HepG2 (cell line): ENCODE measurements at regions not wholly inside any gene's neighbourhood (a gene's known extent, or its start where the extent isn't known, plus 50 kb on each side); places are given as distances from the start of the nearest gene placed in this dataset.

Source experiments
- ATF3 ChIP-seq: sonication (generic); formaldehyde crosslinking; IDR thresholded peaks from 2 replicates; pipeline ENCODE4 v1.4.0; 2020; ENCODE audit warnings: missing genetic modification reagents
- ETV6 ChIP-seq: sonication (generic); formaldehyde crosslinking; conservative IDR thresholded peaks from 2 replicates; pipeline ENCODE4 v1.4.0; 2020; ENCODE audit warnings: missing genetic modification reagents
- GATAD1 ChIP-seq: IDR thresholded peaks from 2 replicates; pipeline ENCODE4 v1.6.1; 2016; ENCODE audit warnings: missing genetic modification reagents, missing compliant biosample characterization
- KAT7 ChIP-seq: IDR thresholded peaks from 2 replicates; pipeline ENCODE4 v1.6.1; 2018; ENCODE audit warnings: borderline replicate concordance, missing compliant biosample characterization
- LBX2 ChIP-seq: sonication (generic); formaldehyde crosslinking; IDR thresholded peaks from 2 replicates; pipeline ENCODE4 v1.5.0; 2020; ENCODE audit warnings: missing genetic modification reagents, mild to moderate bottlenecking, borderline replicate concordance
- MBNL3 ChIP-seq: fragments of 250-450 bp; sonication (Bioruptor Pico); conservative IDR thresholded peaks from 2 replicates; pipeline ENCODE4 v1.8.0; 2022; ENCODE audit warnings: mild to moderate bottlenecking, inconsistent platforms
- MZF1 ChIP-seq: sonication (generic); formaldehyde crosslinking; IDR thresholded peaks from 2 replicates; pipeline ENCODE4 v1.8.1; 2023; ENCODE audit warnings: mild to moderate bottlenecking, missing genetic modification reagents, borderline replicate concordance
- NFKBIZ ChIP-seq: IDR thresholded peaks from 2 replicates; pipeline ENCODE4 v1.6.1; 2018; ENCODE audit warnings: missing genetic modification reagents, missing compliant biosample characterization
- NPAS2 ChIP-seq: sonication (generic); formaldehyde crosslinking; IDR thresholded peaks from 2 replicates; pipeline ENCODE4 v1.8.0; 2022; ENCODE audit warnings: mild to moderate bottlenecking, missing genetic modification reagents, borderline replicate concordance
- NR2C2 ChIP-seq: sonication (generic); formaldehyde crosslinking; IDR thresholded peaks from 2 replicates; pipeline ENCODE4 v1.4.0; 2020; ENCODE audit warnings: missing genetic modification reagents, mild to moderate bottlenecking, moderate library complexity, borderline replicate concordance
- REXO4 ChIP-seq: sonication (generic); formaldehyde crosslinking; IDR thresholded peaks from 2 replicates; pipeline ENCODE4 v1.8.0; 2022; ENCODE audit warnings: missing genetic modification reagents, mild to moderate bottlenecking, borderline replicate concordance
- SPEN ChIP-seq: sonication (generic); formaldehyde crosslinking; IDR thresholded peaks from 2 replicates; pipeline ENCODE4 v1.5.1; 2020; ENCODE audit warnings: low read depth, mild to moderate bottlenecking, missing genetic modification reagents
- TMF1 ChIP-seq: sonication (generic); formaldehyde crosslinking; IDR thresholded peaks from 2 replicates; pipeline ENCODE4 v1.8.1; 2022; ENCODE audit warnings: low read depth, missing genetic modification reagents
- ZBTB7B ChIP-seq: sonication (generic); formaldehyde crosslinking; IDR thresholded peaks from 2 replicates; pipeline ENCODE4 v1.4.0; 2020; ENCODE audit warnings: missing genetic modification reagents
- ZFP41 ChIP-seq: sonication (generic); formaldehyde crosslinking; IDR thresholded peaks from 2 replicates; pipeline ENCODE4 v1.4.0; 2020; ENCODE audit warnings: mild to moderate bottlenecking, missing genetic modification reagents, borderline replicate concordance
- ZMYM2 ChIP-seq: sonication (generic); formaldehyde crosslinking; IDR thresholded peaks from 2 replicates; pipeline ENCODE4 v1.8.0; 2022; ENCODE audit warnings: mild to moderate bottlenecking, missing genetic modification reagents
- ZNF549 ChIP-seq: sonication (generic); formaldehyde crosslinking; IDR thresholded peaks from 2 replicates; pipeline ENCODE4 v1.5.0; 2020; ENCODE audit warnings: missing genetic modification reagents
- ZNF558 ChIP-seq: sonication (generic); formaldehyde crosslinking; IDR thresholded peaks from 2 replicates; pipeline ENCODE4 v1.9.0; 2022; ENCODE audit warnings: mild to moderate bottlenecking, missing genetic modification reagents, borderline replicate concordance
- ZNF570 ChIP-seq: sonication (generic); formaldehyde crosslinking; IDR thresholded peaks from 2 replicates; pipeline ENCODE4 v1.4.0; 2020; ENCODE audit warnings: mild to moderate bottlenecking, missing genetic modification reagents, borderline replicate concordance
- ZNF720 ChIP-seq: sonication (generic); formaldehyde crosslinking; IDR thresholded peaks from 2 replicates; pipeline ENCODE4 v1.4.0; 2020; ENCODE audit warnings: missing genetic modification reagents
- TF ChIP-seq, protein P1 (sequence below): sonication (generic); formaldehyde crosslinking; IDR thresholded peaks from 2 replicates; pipeline ENCODE4 v1.5.0; 2020; ENCODE audit warnings: mild to moderate bottlenecking, missing genetic modification reagents
- TF ChIP-seq, protein P2 (sequence below): IDR thresholded peaks from 2 replicates; pipeline ENCODE4 v1.6.1; 2016
- TF ChIP-seq, protein P3 (sequence below): IDR thresholded peaks from 2 replicates; pipeline ENCODE4 v1.6.1; 2012; ENCODE audit warnings: low read depth, low read length, improper control_type of control experiment
- TF ChIP-seq, protein P4 (sequence below): sonication (generic); formaldehyde crosslinking; IDR thresholded peaks from 2 replicates; pipeline ENCODE4 v1.4.0; 2020; ENCODE audit warnings: mild to moderate bottlenecking, missing genetic modification reagents

DNA sequence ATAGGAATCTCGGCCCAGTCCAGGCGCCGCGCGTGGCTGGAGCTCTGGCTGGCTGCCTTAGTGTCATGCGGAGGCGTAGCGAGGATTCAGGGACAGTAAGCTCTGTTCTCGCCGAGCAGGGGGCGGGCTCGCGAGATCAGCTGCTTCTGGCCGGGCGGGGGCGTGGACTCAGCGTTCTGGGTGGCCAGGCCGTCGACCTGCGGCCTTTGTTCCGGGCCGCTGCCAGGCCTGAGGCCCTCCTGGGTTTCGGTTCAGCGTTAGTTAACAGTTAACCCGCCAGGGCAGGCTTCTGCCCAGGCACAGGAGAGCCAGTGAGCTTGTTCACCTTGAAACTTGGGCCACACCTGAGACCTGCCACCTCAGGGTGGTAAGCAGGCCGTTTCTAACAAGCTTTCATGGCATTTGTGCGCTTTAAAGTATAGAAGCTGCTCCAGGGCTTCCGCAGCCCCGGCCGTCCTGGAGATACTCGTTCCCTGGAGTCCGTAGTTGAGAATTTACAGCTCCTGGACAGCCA is 332.2 kb upstream of the SGCG start (continued):
- TF ChIP-seq SPEN (CRISPR knock-in tag) (peak; percentile 91; the same call in 1 of the 2 replicates), ATF3 (CRISPR knock-in tag) (no peak), ZBTB7B (CRISPR knock-in tag) (no peak), ETV6 (CRISPR knock-in tag) (no peak), ZNF570 (no peak), ZNF549 (CRISPR knock-in tag) (no peak), MZF1 (no peak), GATAD1 (CRISPR knock-in tag) (no peak), TMF1 (no peak), NPAS2 (CRISPR knock-in tag) (no peak), NR2C2 (no peak), ZMYM2 (no peak), LBX2 (CRISPR knock-in tag) (no peak), MBNL3 (no peak), ZFP41 (no peak), NFKBIZ (CRISPR knock-in tag) (no peak), REXO4 (no peak), ZNF720 (no peak), KAT7 (CRISPR knock-in tag) (no peak), ZNF558 (CRISPR knock-in tag) (no peak)
- TF ChIP-seq, protein P1, sequence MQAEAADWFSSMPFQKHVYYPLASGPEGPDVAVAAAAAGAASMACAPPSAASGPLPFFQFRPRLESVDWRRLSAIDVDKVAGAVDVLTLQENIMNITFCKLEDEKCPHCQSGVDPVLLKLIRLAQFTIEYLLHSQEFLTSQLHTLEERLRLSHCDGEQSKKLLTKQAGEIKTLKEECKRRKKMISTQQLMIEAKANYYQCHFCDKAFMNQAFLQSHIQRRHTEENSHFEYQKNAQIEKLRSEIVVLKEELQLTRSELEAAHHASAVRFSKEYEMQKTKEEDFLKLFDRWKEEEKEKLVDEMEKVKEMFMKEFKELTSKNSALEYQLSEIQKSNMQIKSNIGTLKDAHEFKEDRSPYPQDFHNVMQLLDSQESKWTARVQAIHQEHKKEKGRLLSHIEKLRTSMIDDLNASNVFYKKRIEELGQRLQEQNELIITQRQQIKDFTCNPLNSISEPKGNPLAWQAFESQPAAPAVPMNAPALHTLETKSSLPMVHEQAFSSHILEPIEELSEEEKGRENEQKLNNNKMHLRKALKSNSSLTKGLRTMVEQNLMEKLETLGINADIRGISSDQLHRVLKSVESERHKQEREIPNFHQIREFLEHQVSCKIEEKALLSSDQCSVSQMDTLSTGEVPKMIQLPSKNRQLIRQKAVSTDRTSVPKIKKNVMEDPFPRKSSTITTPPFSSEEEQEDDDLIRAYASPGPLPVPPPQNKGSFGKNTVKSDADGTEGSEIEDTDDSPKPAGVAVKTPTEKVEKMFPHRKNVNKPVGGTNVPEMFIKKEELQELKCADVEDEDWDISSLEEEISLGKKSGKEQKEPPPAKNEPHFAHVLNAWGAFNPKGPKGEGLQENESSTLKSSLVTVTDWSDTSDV (CRISPR knock-in tag) = no peak
- TF ChIP-seq, protein P2, sequence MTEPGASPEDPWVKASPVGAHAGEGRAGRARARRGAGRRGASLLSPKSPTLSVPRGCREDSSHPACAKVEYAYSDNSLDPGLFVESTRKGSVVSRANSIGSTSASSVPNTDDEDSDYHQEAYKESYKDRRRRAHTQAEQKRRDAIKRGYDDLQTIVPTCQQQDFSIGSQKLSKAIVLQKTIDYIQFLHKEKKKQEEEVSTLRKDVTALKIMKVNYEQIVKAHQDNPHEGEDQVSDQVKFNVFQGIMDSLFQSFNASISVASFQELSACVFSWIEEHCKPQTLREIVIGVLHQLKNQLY (CRISPR knock-in tag) = no peak; the same call in 1 of the 2 replicates
- TF ChIP-seq, protein P3, sequence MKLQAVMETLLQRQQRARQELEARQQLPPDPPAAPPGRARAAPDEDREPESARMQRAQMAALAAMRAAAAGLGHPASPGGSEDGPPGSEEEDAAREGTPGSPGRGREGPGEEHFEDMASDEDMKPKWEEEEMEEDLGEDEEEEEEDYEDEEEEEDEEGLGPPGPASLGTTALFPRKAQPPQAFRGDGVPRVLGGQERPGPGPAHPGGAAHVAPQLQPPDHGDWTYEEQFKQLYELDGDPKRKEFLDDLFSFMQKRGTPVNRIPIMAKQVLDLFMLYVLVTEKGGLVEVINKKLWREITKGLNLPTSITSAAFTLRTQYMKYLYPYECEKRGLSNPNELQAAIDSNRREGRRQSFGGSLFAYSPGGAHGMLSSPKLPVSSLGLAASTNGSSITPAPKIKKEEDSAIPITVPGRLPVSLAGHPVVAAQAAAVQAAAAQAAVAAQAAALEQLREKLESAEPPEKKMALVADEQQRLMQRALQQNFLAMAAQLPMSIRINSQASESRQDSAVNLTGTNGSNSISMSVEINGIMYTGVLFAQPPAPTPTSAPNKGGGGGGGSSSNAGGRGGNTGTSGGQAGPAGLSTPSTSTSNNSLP = no peak
- TF ChIP-seq, protein P4, sequence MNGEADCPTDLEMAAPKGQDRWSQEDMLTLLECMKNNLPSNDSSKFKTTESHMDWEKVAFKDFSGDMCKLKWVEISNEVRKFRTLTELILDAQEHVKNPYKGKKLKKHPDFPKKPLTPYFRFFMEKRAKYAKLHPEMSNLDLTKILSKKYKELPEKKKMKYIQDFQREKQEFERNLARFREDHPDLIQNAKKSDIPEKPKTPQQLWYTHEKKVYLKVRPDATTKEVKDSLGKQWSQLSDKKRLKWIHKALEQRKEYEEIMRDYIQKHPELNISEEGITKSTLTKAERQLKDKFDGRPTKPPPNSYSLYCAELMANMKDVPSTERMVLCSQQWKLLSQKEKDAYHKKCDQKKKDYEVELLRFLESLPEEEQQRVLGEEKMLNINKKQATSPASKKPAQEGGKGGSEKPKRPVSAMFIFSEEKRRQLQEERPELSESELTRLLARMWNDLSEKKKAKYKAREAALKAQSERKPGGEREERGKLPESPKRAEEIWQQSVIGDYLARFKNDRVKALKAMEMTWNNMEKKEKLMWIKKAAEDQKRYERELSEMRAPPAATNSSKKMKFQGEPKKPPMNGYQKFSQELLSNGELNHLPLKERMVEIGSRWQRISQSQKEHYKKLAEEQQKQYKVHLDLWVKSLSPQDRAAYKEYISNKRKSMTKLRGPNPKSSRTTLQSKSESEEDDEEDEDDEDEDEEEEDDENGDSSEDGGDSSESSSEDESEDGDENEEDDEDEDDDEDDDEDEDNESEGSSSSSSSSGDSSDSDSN (CRISPR knock-in tag) = peak; percentile 68
